ENCODE measurements at regions not wholly inside any gene's neighbourhood (a gene's known extent, or its start where the extent isn't known, plus 50 kb on each side); places are given as distances from the start of the nearest gene placed in this dataset.
"Not testable (repeated sequence)": the region's sequence is repeated elsewhere in the genome, so short reads cannot be mapped to it uniquely, and the experiment has no call there.

DNA sequence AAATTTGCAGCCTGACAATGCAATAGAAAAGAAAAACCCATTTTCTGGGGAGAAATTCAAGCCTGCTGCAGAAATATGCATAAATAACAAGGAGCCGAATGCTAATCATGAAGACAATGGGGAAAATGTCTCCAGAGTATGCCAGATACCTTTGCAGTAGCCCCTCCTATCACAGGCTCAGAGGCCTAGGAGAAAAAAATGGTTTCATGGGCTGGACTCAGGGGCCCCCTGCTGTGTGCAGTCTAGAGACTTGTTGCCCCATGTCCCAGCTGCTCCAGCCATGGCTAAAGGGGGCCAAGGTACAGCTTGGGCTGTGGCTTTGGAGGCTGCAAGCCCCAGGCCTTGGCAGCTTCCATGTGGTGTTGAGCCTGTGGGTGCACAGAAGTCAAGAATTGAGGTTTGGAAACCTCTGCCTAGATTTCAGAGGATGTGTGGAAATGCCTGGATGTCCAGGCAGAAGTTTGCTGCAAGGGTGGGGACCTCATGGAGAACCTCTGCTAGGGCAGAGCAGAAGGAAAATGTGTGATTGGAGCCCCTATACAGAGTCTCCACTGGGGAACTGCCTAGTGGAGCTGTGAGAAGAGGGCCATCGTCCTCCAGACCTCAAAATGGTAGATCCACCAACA, 53.3 kb upstream of the XIST start:
- H3K4me1 ChIP-seq (ENCODE audit: control insufficient read depth, insufficient read depth, low read length); DNase-seq; H3K4me3 ChIP-seq (ENCODE audit: low read length); H3K27me3 ChIP-seq (ENCODE audit: control insufficient read depth, insufficient read depth); H3K27ac ChIP-seq (ENCODE audit: low read length); ATAC-seq; intact Hi-C loops (cut with DNase I); H3K9me3 ChIP-seq (ENCODE audit: control insufficient read depth, low read length): not testable (repeated sequence)
- 88% methylated on average over 2 of the region's 2 CpGs for WGBS

GRCh38 chrX:73903941-73904340, 51.4 kb upstream of the XIST start:
- ATAC-seq: no peak
- Histone ChIP-seq H3K27me3 (ENCODE audit: control insufficient read depth, insufficient read depth) (no peaks in the 10 kb centered on the region), H3K9me3 (ENCODE audit: control insufficient read depth, low read length) (no peaks in the 10 kb centered on the region), H3K4me1 (ENCODE audit: control insufficient read depth, insufficient read depth, low read length) (no peaks in the 10 kb centered on the region), H3K4me3 (ENCODE audit: low read length) (no peak overlapping the region), H3K27ac (ENCODE audit: low read length) (no peak overlapping the region)
- 70% methylated on average over 3 of the region's 3 CpGs for WGBS
- DNase-seq: no peak
- intact Hi-C loops (cut with DNase I): no loop called here

Small RNA genes in the stretch of these regions (microRNA-seq; reads per million reads assigned to microRNA genes)
- 0 reads per million in 2 donors for gene MIR374B
- 0 reads per million in 2 donors for gene MIR374C
- gene MIR421: 252 to 474 reads per million in 2 donors

Data from right cardiac atrium (tissue), 5 donors.